ENCODE measurements at regions not wholly inside any gene's neighbourhood (a gene's known extent, or its start where the extent isn't known, plus 50 kb on each side); places are given as distances from the start of the nearest gene placed in this dataset.

DNA sequence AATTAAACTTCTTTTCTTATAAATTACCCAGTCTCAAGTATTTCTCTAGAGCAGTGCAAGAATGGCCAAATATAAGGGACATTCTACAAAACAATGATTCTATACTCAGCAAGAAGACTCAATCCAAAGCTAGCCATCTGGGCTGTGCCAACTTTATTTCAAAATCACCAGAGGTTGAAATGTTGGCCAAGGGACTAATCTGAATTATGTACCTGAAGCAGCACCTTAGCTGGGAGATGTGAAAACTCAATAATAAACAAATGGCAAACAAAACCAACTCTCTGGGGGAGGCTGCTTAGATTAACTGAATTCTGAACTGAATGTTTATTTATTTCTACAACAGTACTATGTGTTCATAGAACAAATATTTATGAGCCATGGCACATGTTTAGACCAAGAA lies 251.3 kb downstream of the RDH14 start:
- Mint-ChIP-seq H3K27me3 (ENCODE audit: low read depth) (no peaks in the 10 kb centered on the region), H3K4me3 (ENCODE audit: low read depth) (no peak overlapping the region), H3K9me3 (no peaks in the 10 kb centered on the region), H3K36me3 (ENCODE audit: low read depth) (no peaks in the 10 kb centered on the region), H3K27ac (no peak overlapping the region), H3K4me1 (ENCODE audit: low read depth) (no peaks in the 10 kb centered on the region)
- no peak for DNase-seq (ENCODE audit: low spot score)
- intact Hi-C loops (cut with micrococcal nuclease): no loop called here

DNA sequence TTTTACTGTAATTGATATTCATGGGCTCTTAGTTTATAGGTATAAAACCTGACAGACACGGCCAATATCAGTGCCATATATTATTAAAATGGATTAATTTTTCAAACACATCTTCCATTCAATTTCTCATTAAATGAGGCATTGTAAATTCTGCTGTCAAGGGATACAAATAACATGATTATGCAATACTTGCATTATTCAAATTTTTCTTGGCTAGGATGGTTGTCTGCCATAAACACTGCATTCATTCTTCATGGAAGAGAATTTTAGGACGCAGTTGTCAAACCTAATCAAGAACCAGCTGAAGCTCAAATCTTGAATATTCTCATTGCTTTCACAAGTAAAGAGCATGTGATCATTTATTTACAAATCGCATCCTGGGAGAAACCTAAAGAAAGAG lies 255.6 kb downstream of the RDH14 start:
- intact Hi-C loops (cut with micrococcal nuclease): no loop called here
- Mint-ChIP-seq H3K27ac (no peak overlapping the region), H3K4me1 (ENCODE audit: low read depth) (no peaks in the 10 kb centered on the region), H3K4me3 (ENCODE audit: low read depth) (no peak overlapping the region), H3K36me3 (ENCODE audit: low read depth) (no peaks in the 10 kb centered on the region), H3K9me3 (no peaks in the 10 kb centered on the region), H3K27me3 (ENCODE audit: low read depth) (no peaks in the 10 kb centered on the region)
- no peak for DNase-seq (ENCODE audit: low spot score)

DNA sequence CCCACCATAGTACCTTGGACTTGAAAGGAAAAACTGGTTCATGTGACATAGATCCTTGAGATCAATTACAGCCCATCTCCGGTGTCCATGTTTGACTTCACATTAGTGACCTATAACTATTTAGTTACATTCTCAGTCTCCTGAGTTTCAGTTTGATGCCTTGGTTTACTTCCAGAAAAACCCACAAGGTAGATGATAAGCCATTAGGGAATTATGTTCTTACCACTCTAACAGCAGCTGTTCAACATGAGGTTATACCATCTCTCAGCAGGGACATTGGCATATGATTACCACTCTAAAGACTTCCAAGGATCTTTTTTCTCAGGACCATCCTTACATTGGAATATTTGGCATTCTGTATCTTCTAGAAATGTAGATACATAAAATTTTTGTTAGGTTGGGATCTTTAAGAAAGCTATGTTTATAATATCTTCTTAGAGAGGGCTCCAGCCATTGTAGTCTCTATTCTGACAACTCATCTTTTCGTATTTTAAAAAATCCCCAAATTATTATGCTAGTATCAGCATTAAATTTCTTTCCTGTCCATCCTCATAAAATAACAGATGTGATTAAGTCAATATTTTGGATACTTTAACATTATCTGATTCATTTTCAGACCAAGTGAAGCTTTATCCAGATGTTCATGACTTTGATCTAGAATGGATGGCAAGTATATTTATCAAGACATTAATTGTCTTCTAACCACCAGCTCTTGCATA lies 258.9 kb downstream of the RDH14 start:
- no peaks in the 10 kb centered on the region for H3K4me1 Mint-ChIP-seq (ENCODE audit: low read depth)
- H3K27me3 Mint-ChIP-seq (ENCODE audit: low read depth): no peaks in the 10 kb centered on the region
- DNase-seq (ENCODE audit: low spot score): no peak
- intact Hi-C loops (cut with micrococcal nuclease): no loop called here
- H3K4me3 Mint-ChIP-seq (ENCODE audit: low read depth): no peak overlapping the region
- H3K27ac Mint-ChIP-seq: no peak overlapping the region
- no peaks in the 10 kb centered on the region for H3K9me3 Mint-ChIP-seq
- H3K36me3 Mint-ChIP-seq (ENCODE audit: low read depth): no peaks in the 10 kb centered on the region

DNA sequence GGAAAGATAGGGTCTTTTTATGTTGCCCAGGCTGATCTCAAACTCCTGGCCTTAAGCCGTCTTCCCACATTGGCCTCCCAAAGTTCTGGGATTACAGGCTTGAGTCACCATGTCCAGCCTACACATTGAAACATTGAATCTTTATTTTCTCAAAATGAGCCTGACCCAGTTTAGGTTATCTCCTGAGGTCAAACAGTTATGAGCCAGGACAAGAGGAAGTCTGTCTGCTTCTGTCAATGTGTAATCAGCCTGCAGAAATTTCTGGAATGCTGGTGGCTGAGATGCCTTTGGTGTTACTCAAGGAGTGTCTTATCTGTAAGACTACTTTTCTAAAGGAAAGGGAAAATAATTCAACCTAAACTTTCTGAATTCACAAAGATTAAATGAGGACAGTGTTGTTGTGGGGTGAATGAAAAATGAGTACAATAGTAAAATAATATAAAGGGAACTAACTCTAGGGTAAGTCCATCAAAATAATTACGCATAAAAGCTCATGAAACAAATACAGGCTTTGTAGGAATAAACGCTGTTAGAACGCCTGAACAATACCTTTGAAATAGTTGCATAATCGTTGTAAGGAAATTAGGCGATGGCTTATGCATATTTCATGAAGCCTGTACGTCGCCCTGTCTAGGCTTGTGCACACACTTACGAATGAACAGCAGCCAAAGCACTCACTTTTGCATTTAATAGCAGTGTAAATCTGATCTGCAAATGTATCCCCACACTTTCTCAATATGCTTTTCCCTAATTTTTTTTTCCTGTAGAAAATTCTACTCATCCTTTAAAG lies 260.8 kb downstream of the RDH14 start:
- Mint-ChIP-seq H3K27ac (no peak overlapping the region), H3K4me1 (ENCODE audit: low read depth) (no peaks in the 10 kb centered on the region), H3K9me3 (no peaks in the 10 kb centered on the region), H3K27me3 (ENCODE audit: low read depth) (no peaks in the 10 kb centered on the region), H3K36me3 (ENCODE audit: low read depth) (no peaks in the 10 kb centered on the region), H3K4me3 (ENCODE audit: low read depth) (no peak overlapping the region)
- no peak for DNase-seq (ENCODE audit: low spot score)
- intact Hi-C loops (cut with micrococcal nuclease): no loop called here

DNA sequence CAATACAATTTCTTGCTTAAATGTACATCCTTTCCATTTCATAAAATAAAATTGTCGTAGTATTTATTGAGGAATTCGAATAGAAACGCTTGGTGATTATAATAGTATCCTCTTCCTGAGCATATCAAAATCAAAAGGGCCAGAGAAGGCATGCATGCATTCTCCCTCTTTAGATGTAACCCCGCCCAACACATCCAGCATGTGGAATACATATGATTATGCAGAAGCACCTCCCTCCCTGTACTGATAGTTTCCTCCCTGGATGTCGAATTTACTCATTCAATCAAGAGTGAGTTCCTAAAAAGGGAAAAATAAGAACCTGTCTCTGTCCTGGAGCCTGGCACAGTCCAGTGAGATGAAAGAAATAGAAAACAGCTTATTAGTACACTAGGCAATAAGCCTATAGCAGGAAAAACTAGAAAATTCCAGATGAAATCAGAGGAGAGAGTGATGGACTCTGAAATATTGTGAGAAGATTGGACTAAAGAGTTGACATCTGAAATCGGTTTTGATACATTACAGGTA lies 262.9 kb downstream of the RDH14 start:
- Mint-ChIP-seq H3K4me3 (ENCODE audit: low read depth) (no peak overlapping the region), H3K27me3 (ENCODE audit: low read depth) (no peaks in the 10 kb centered on the region), H3K27ac (no peak overlapping the region), H3K36me3 (ENCODE audit: low read depth) (no peaks in the 10 kb centered on the region), H3K4me1 (ENCODE audit: low read depth) (no peaks in the 10 kb centered on the region), H3K9me3 (no peaks in the 10 kb centered on the region)
- DNase-seq (ENCODE audit: low spot score): no peak
- intact Hi-C loops (cut with micrococcal nuclease): no loop called here

DNA sequence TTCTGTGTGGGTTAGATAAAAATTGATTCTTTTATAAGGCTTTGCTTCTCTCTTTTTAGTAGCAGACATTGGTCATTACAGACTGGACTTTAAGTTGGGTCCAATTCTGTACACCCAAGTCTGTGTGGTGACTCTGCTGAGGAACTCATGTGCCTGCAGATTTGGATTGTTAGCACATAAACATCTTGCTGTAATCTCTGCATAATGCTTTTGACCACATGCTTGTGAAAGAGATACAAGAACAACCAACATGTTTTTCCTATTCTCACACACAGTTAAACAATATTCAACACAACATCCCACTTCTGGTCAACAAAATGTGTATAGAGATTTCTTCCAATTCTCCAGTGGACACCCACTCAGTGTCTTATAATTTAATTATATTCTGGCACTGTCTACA lies 270.1 kb downstream of the RDH14 start:
- intact Hi-C loops (cut with micrococcal nuclease): no loop called here
- no peak overlapping the region for H3K4me3 Mint-ChIP-seq (ENCODE audit: low read depth)
- no peaks in the 10 kb centered on the region for H3K4me1 Mint-ChIP-seq (ENCODE audit: low read depth)

DNA sequence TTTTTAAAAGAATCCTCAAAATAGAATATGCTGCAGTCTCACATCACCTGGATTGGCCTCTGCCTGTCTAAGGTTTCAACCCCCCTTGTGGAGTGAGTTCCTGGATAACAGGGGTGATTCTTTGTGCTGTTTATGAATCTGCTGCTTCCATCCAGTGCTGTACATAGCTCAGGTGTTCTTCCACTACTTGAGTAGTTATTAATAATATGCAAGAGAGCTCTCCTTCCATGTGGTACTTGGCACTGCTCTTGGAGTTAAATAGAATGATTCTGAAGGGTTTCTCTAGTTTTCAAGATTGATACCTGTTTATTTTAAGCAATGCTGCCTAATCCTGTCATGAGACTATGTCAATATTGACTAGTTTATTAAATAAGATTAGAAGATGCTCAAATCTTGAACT lies 273.6 kb downstream of the RDH14 start:
- Mint-ChIP-seq H3K4me3 (ENCODE audit: low read depth) (no peak overlapping the region), H3K36me3 (ENCODE audit: low read depth) (no peaks in the 10 kb centered on the region), H3K27ac (no peak overlapping the region), H3K4me1 (ENCODE audit: low read depth) (no peaks in the 10 kb centered on the region), H3K9me3 (no peaks in the 10 kb centered on the region), H3K27me3 (ENCODE audit: low read depth) (no peaks in the 10 kb centered on the region)
- intact Hi-C loops (cut with micrococcal nuclease): no loop called here
- DNase-seq (ENCODE audit: low spot score): no peak

More for the DNA sequence above, 270.1 kb downstream of the RDH14 start:
- Mint-ChIP-seq H3K27ac (no peak overlapping the region), H3K27me3 (ENCODE audit: low read depth) (no peaks in the 10 kb centered on the region), H3K36me3 (ENCODE audit: low read depth) (no peaks in the 10 kb centered on the region), H3K9me3 (no peaks in the 10 kb centered on the region)
- DNase-seq (ENCODE audit: low spot score): no peak

DNA sequence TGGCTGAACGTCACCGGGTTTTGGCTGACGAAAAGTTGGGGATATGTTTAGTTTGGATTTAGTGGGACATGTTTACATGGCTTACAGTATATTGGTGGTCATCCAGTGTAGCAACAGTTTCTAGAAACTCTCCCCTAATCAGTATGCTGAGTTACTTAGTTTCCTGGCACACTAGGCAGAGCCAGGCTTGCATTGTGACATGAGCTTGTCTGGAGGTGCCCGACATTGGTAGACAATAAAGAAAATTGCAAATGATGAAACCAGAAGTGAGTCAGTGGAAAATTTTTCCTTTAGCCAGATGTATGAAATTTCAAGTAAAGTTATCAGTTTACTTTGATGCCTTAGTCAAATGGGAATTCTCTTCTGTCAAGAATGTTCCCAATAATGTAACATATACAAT lies 276.1 kb downstream of the RDH14 start:
- Mint-ChIP-seq H3K27me3 (ENCODE audit: low read depth) (no peaks in the 10 kb centered on the region), H3K36me3 (ENCODE audit: low read depth) (no peaks in the 10 kb centered on the region), H3K27ac (no peak overlapping the region), H3K4me1 (ENCODE audit: low read depth) (no peaks in the 10 kb centered on the region), H3K4me3 (ENCODE audit: low read depth) (no peak overlapping the region), H3K9me3 (no peaks in the 10 kb centered on the region)
- DNase-seq (ENCODE audit: low spot score): no peak
- intact Hi-C loops (cut with micrococcal nuclease): no loop called here

DNA sequence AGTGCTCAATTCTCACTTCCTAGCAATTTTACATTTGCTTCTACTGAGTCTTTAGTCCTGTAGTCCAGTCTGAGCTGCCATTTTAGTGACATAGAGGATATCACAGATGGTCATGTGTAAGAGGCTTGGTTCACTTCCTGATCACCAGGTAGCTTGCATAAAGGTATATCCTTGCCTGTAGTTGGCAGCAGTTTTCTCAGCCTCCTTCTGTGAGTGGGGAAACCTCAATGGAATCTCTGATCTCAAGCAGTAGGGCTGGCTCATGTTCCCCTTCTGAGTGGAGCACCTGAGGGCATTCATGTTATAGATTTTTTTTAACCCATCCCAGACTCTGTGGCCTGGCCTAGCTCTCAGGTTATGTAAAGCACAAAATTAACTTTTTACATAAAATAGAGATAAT lies 278.4 kb downstream of the RDH14 start:
- no peaks in the 10 kb centered on the region for H3K36me3 Mint-ChIP-seq (ENCODE audit: low read depth)
- DNase-seq (ENCODE audit: low spot score): no peak
- no peaks in the 10 kb centered on the region for H3K4me1 Mint-ChIP-seq (ENCODE audit: low read depth)
- H3K4me3 Mint-ChIP-seq (ENCODE audit: low read depth): no peak overlapping the region
- intact Hi-C loops (cut with micrococcal nuclease): no loop called here
- no peaks in the 10 kb centered on the region for H3K9me3 Mint-ChIP-seq
- no peak overlapping the region for H3K27ac Mint-ChIP-seq
- H3K27me3 Mint-ChIP-seq (ENCODE audit: low read depth): no peaks in the 10 kb centered on the region

DNA sequence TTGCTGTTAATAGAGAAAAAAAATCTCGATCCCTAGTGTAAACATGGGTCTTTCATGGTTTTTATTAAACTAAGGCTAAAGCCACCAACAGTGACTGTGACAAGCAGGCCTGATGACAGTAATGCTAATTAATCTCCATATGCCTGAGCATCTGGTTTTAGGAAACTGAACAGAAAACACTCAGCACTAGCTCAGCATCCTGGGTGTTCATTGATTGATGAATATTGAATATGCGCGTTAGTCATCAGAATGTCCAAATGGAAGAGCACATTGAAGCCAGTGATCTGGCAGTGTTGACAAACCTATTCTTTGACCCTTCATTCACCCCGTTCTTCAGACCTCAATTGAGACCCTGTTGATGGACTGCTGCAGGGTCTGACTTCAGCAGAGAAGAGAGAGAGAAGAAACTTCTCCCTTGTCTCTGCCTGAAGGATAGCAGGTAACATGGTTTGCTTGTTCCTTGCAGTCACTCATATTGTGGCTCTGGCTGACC lies 283.8 kb downstream of the RDH14 start:
- Mint-ChIP-seq H3K27me3 (ENCODE audit: low read depth) (no peaks in the 10 kb centered on the region), H3K27ac (no peak overlapping the region), H3K36me3 (ENCODE audit: low read depth) (no peaks in the 10 kb centered on the region), H3K4me1 (ENCODE audit: low read depth) (no peaks in the 10 kb centered on the region), H3K4me3 (ENCODE audit: low read depth) (no peak overlapping the region), H3K9me3 (no peaks in the 10 kb centered on the region)
- intact Hi-C loops (cut with micrococcal nuclease): no loop called here
- DNase-seq (ENCODE audit: low spot score): no peak

DNA sequence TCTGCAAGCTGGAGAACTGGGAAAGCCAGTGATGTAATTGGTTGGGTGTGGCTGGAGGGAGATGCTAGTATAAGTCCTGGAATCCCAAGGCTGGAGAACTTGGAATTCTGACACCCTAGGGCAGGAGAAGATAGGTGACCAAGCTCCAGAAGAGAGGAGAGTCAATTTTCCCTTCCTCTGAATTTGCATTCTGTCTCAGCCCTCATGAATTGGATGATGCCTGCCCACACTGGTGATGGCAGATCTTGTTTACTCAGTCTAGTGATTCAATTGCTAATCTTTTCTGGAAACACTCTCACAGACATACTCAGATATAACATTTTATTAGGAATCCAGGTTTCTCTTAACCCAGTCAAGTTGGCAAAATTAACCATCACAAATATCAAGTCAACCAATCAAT lies 287.2 kb downstream of the RDH14 start:
- no peaks in the 10 kb centered on the region for H3K4me1 Mint-ChIP-seq (ENCODE audit: low read depth)
- H3K36me3 Mint-ChIP-seq (ENCODE audit: low read depth): no peaks in the 10 kb centered on the region
- intact Hi-C loops (cut with micrococcal nuclease): no loop called here
- H3K27ac Mint-ChIP-seq: no peak overlapping the region
- H3K27me3 Mint-ChIP-seq (ENCODE audit: low read depth): no peaks in the 10 kb centered on the region
- H3K4me3 Mint-ChIP-seq (ENCODE audit: low read depth): no peak overlapping the region
- no peaks in the 10 kb centered on the region for H3K9me3 Mint-ChIP-seq
- no peak for DNase-seq (ENCODE audit: low spot score)

DNA sequence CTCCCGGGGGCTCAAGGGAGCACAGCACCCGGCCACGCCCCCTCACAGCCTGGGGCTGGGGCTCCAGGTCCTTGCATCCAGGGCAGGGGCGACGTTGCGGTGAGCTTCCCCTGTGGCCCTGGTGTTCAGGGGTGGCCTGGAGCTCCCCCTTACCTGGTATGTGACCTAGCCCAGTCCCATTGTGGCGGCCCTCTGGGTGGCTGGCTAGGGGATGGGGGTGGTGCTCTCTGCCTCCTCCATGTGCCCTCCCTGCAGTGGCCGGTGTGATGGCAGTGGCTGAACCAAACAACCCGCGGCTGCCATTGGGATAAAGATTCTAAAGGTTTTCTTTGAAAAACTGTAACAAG lies 288.3 kb downstream of the RDH14 start:
- Mint-ChIP-seq H3K9me3 (no peaks in the 10 kb centered on the region), H3K4me1 (ENCODE audit: low read depth) (no peaks in the 10 kb centered on the region), H3K27ac (no peak overlapping the region), H3K4me3 (ENCODE audit: low read depth) (no peak overlapping the region), H3K27me3 (ENCODE audit: low read depth) (no peaks in the 10 kb centered on the region), H3K36me3 (ENCODE audit: low read depth) (no peaks in the 10 kb centered on the region)
- DNase-seq (ENCODE audit: low spot score): no peak
- intact Hi-C loops (cut with micrococcal nuclease): no loop called here

DNA sequence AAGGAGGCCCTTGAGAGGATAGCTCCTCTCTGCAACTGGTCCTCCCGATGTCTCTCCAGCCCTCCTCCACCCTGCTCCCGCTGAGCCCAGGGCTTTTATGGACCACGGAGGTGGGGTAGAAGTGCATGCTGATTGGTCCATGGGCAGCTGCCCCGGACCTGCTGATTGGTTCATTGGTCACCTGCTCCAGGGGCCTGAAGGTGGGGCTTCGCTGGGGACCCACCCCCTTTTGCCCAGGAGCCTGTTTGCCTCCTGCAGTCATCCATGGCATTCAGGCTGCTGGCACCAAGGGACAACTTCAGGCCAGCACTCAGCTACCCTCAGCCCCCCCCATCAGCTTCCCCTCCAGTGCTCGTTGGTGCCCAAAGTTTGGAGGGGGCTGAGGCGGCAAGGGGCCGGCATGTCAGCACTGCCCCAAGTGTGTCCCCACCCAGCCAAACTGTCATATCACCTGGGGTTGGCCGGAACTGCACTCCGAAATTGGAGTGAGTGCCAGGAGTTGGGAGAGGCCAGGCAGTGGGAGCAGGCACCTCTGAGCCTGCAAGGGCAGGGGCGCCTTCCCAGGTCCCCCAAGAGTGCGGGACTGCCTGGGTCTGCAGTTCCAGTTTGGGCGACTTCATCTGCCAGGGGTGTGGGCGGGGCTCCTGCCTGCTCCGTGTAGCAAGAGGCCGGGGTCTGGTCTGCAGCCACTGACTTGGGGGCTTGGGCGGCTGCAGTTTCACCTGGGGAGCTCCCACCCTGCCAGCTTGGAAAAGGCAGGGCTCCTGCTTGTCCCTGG lies 288.9 kb downstream of the RDH14 start:
- H3K27ac Mint-ChIP-seq: no peak overlapping the region
- no peaks in the 10 kb centered on the region for H3K27me3 Mint-ChIP-seq (ENCODE audit: low read depth)
- no peak for DNase-seq (ENCODE audit: low spot score)
- no peaks in the 10 kb centered on the region for H3K4me1 Mint-ChIP-seq (ENCODE audit: low read depth)
- intact Hi-C loops (cut with micrococcal nuclease): no loop called here
- no peak overlapping the region for H3K4me3 Mint-ChIP-seq (ENCODE audit: low read depth)
- no peaks in the 10 kb centered on the region for H3K9me3 Mint-ChIP-seq
- no peaks in the 10 kb centered on the region for H3K36me3 Mint-ChIP-seq (ENCODE audit: low read depth)
